IMR-90 (cell line): ENCODE measurements at regions not wholly inside any gene's neighbourhood (a gene's known extent, or its start where the extent isn't known, plus 50 kb on each side); places are given as distances from the start of the nearest gene placed in this dataset.

Experiments
- ATAC-seq: fragments of 200-7000 bp; cut with Tn5 transposase; 2 replicates; pipeline ENCODE4 v1.9.1; 2020; ENCODE audit warnings: low read depth, mild to moderate bottlenecking, moderate library complexity
- BruUV-seq: library from RNA; stranded (reverse); fragments of 400-500 nt; replicated peaks from 2 replicates; lab custom pipeline; 2021; lab: Mats Ljungman, UMichigan
- CTCF ChIA-PET: fragments of 300-600 bp; formaldehyde crosslinking; extraction: SDS; loops from one replicate; lab custom pipeline; 2021; ENCODE audit warnings: antibody characterized with exemption; lab: Yijun Ruan, JAX
- POLR2A ChIA-PET: fragments of 300-600 bp; sonication (Branson Sonifier 250); formaldehyde crosslinking; loops from one replicate; lab custom pipeline; 2022; ENCODE audit warnings: antibody characterized with exemption; ENCODE audit not compliant: unreplicated experiment; lab: Charles Lee
- DNase-seq: peaks from one replicate; pipeline ENCODE4 v3.0.0; 2013
- H2AFZ ChIP-seq: replicated peaks from 2 replicates; pipeline ENCODE3; 2013; ENCODE audit warnings: low read length, mild to moderate bottlenecking; ENCODE audit not compliant: poor library complexity
- H2AK5ac ChIP-seq: 2 replicates; pipeline ENCODE4 v1.6.1; 2013; ENCODE audit warnings: low read depth, low read length, inconsistent platforms
- H2AK9ac ChIP-seq: replicated peaks from 2 replicates; pipeline ENCODE3; 2013; ENCODE audit warnings: mild to moderate bottlenecking, low read depth, low read length, moderate library complexity; ENCODE audit not compliant: poor library complexity
- H2BK120ac ChIP-seq: 2 replicates; pipeline ENCODE4 v1.6.1; 2013; ENCODE audit warnings: low read depth, low read length, inconsistent platforms
- H2BK15ac ChIP-seq: 3 replicates; pipeline ENCODE4 v1.6.1; 2013; ENCODE audit warnings: low read depth, low read length, inconsistent platforms
- H2BK20ac ChIP-seq: 2 replicates; pipeline ENCODE4 v1.6.1; 2013; ENCODE audit warnings: low read depth, mild to moderate bottlenecking, inconsistent platforms, low read length, moderate library complexity
- H2BK5ac ChIP-seq: 2 replicates; pipeline ENCODE4 v1.6.1; 2013; ENCODE audit warnings: mild to moderate bottlenecking, low read depth, low read length, inconsistent platforms; ENCODE audit not compliant: poor library complexity, severe bottlenecking
- H3K14ac ChIP-seq: replicated peaks from 2 replicates; pipeline ENCODE4 v1.6.1; 2013; ENCODE audit warnings: low read depth, low read length, inconsistent platforms
- H3K18ac ChIP-seq: 2 replicates; pipeline ENCODE4 v1.6.1; 2013; ENCODE audit warnings: low read depth, low read length, control low read depth
- H3K23ac ChIP-seq: 2 replicates; pipeline ENCODE4 v1.6.1; 2013; ENCODE audit warnings: low read depth, low read length, inconsistent platforms
- H3K27ac ChIP-seq: 2 replicates; pipeline ENCODE4 v1.5.1; 2013; ENCODE audit warnings: mild to moderate bottlenecking, control low read depth, low read length; ENCODE audit not compliant: insufficient read depth
- H3K27me3 ChIP-seq: 2 replicates; pipeline ENCODE4 v1.6.1; 2013; ENCODE audit warnings: low read length; ENCODE audit not compliant: control insufficient read depth, insufficient read depth
- H3K36me3 ChIP-seq: 2 replicates; pipeline ENCODE4 v1.6.1; 2013; ENCODE audit warnings: low read length, mixed read lengths; ENCODE audit not compliant: control insufficient read depth, insufficient read depth
- H3K4ac ChIP-seq: 2 replicates; pipeline ENCODE4 v1.6.1; 2013; ENCODE audit warnings: low read depth, low read length, inconsistent platforms
- H3K4me1 ChIP-seq: 2 replicates; pipeline ENCODE4 v1.6.1; 2013; ENCODE audit warnings: low read length, mixed read lengths; ENCODE audit not compliant: control insufficient read depth, insufficient read depth
- H3K4me2 ChIP-seq: 2 replicates; pipeline ENCODE4 v1.6.1; 2013; ENCODE audit warnings: low read depth, mild to moderate bottlenecking, control low read depth, low read length, moderate library complexity
- H3K4me3 ChIP-seq: 2 replicates; pipeline ENCODE4 v1.5.1; 2013; ENCODE audit warnings: low read depth, mild to moderate bottlenecking, control low read depth, low read length, moderate library complexity; ENCODE audit not compliant: insufficient read depth
- H3K56ac ChIP-seq: 2 replicates; pipeline ENCODE4 v1.6.1; 2013; ENCODE audit warnings: low read length, inconsistent platforms; ENCODE audit not compliant: insufficient read depth; ENCODE audit errors: extremely low read depth
- H3K79me1 ChIP-seq, 2 experiments: 2 replicates each; pipeline ENCODE4 v1.6.1; 2013; ENCODE audit warnings: low read length in 2 of 2, inconsistent platforms in 1 of 2, low read depth in 1 of 2
- H3K9ac ChIP-seq: 2 replicates; pipeline ENCODE4 v1.6.1; 2013; ENCODE audit warnings: low read depth, low read length, control low read depth
- H3K9me1 ChIP-seq: 2 replicates; pipeline ENCODE4 v1.6.1; 2013; ENCODE audit warnings: low read length, inconsistent platforms; ENCODE audit not compliant: insufficient read depth
- H3K9me3 ChIP-seq: 2 replicates; pipeline ENCODE4 v1.6.1; 2013; ENCODE audit warnings: low read length; ENCODE audit not compliant: control insufficient read depth, insufficient read depth
- H4K20me1 ChIP-seq: 2 replicates; pipeline ENCODE4 v1.6.1; 2013; ENCODE audit warnings: low read length, inconsistent platforms; ENCODE audit not compliant: insufficient read depth
- H4K5ac ChIP-seq: 2 replicates; pipeline ENCODE4 v1.6.1; 2013; ENCODE audit warnings: mild to moderate bottlenecking, low read depth, low read length, control low read depth
- H4K8ac ChIP-seq, 2 experiments: 2 replicates each; pipeline ENCODE4 v1.6.1; 2013; ENCODE audit warnings: low read depth in 2 of 2, low read length in 2 of 2, control low read depth in 1 of 2, inconsistent platforms in 1 of 2
- H4K91ac ChIP-seq: 2 replicates; pipeline ENCODE4 v1.6.1; 2013; ENCODE audit warnings: low read depth, low read length, inconsistent platforms; ENCODE audit not compliant: insufficient read depth
- POLR2A ChIP-seq: IDR thresholded peaks from 2 replicates; pipeline ENCODE4 v1.6.1; 2012; ENCODE audit warnings: mild to moderate bottlenecking, low read depth, low read length
- RCOR1 ChIP-seq: IDR thresholded peaks from 2 replicates; pipeline ENCODE4 v1.6.1; 2012; ENCODE audit warnings: mild to moderate bottlenecking, low read length, improper control_type of control experiment; ENCODE audit not compliant: insufficient replicate concordance
- WGBS, 2 experiments: methylation state at CpG; one replicate each; pipeline versions ENCODE4 v1.1.5 to v1.1.7; 2013; ENCODE audit warnings: missing lambda C conversion rate in 2 of 2; ENCODE audit not compliant: insufficient read length in 1 of 2; ENCODE audit errors: extremely low coverage in 2 of 2; 5-methylcytosine and 5-hydroxymethylcytosine counted together
- dilution Hi-C: fragments of 300-500 bp; cut with HindIII; formaldehyde crosslinking; loops from one replicate; pipeline ENCODE4 v1.14.3; 2018; ENCODE audit warnings: low sequenced_read_pairs; ENCODE audit not compliant: unreplicated experiment
- in situ Hi-C: fragments of 300-500 bp; cut with MboI; formaldehyde crosslinking; loops from 3 replicates; pipeline ENCODE4 v1.14.3; 2019; ENCODE audit warnings: low sequenced_read_pairs, inconsistent platforms, mixed read lengths
- intact Hi-C: fragments of 100-400 bp; cut with micrococcal nuclease; formaldehyde crosslinking; loops from 2 replicates; pipeline ENCODE4 v1.10.0; 2022
- TF ChIP-seq, protein P1 (sequence below): fragments of 150-350 bp; IDR thresholded peaks from 2 replicates; pipeline ENCODE4 v1.6.1; 2017; ENCODE audit warnings: mild to moderate bottlenecking, antibody characterized with exemption, low read length, low read depth

DNA sequence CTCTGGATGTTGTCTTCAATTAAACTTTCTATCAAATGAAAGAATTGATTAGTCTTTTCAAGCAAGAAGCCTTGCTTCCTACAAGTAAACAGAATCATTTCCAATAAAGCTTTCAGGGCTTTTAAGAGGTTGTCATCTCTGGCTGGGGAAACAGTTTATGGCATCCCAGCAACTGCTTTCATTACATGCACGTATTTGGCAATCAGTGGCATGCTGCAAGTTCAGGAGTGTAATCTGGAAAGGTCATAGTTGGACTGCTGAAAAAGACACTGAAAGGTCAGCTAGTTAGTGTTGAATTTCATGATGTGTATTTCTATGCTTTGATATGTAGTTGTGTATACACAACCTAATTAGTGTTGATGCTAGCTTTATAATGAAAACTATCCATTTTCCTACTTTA lies 332.9 kb downstream of the DSC3 start:
- Histone ChIP-seq H3K4me2 (no peak overlapping the region), H3K27me3 (no peaks in the 10 kb centered on the region), H2AK5ac (no peak overlapping the region), H3K14ac (no peak overlapping the region), H4K91ac (no peak overlapping the region), H2BK120ac (no peak overlapping the region), H3K4ac (no peak overlapping the region), H3K79me1 (no peaks in the 10 kb centered on the region), H3K36me3 (no peaks in the 10 kb centered on the region), H3K9me3 (peaks cover 2% of the 10 kb centered on the region; the same call in 1 of the 2 replicates), H2AK9ac (no peak overlapping the region), H2BK5ac (no peak overlapping the region), H3K9ac (no peak overlapping the region), H3K18ac (no peak overlapping the region), H3K4me1 (no peaks in the 10 kb centered on the region), H3K56ac (no peak overlapping the region), H3K27ac (no peak overlapping the region), H2BK15ac (no peak overlapping the region), H2BK20ac (no peak overlapping the region), H3K9me1 (no peaks in the 10 kb centered on the region), H4K20me1 (no peaks in the 10 kb centered on the region), H4K8ac (no peak overlapping the region), H2AFZ (no peak overlapping the region), H4K5ac (no peak overlapping the region), H3K4me3 (no peak overlapping the region), H3K23ac (no peak overlapping the region)
- no CpG with 5 or more reads among the region's 1 CpG for WGBS, 2 experiments
- ChIA-PET CTCF (no interaction called here), POLR2A (no interaction called here)
- ATAC-seq (no peak), DNase-seq (no peak)
- dilution Hi-C loops (no loop called here), in situ Hi-C loops (no loop called here), intact Hi-C loops (no loop called here)
- TF ChIP-seq, protein P1, sequence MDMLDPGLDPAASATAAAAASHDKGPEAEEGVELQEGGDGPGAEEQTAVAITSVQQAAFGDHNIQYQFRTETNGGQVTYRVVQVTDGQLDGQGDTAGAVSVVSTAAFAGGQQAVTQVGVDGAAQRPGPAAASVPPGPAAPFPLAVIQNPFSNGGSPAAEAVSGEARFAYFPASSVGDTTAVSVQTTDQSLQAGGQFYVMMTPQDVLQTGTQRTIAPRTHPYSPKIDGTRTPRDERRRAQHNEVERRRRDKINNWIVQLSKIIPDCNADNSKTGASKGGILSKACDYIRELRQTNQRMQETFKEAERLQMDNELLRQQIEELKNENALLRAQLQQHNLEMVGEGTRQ, result no peak
- TF ChIP-seq RCOR1 (no peak), POLR2A (no peak)
- BruUV-seq, result no TSS peak
